GM12878 (cell line): ENCODE measurements at regions not wholly inside any gene's neighbourhood (a gene's known extent, or its start where the extent isn't known, plus 50 kb on each side); places are given as distances from the start of the nearest gene placed in this dataset.

Experiments used
- ASH2L ChIP-seq: fragments of 300-600, 200-600 bp; sonication (generic); IDR thresholded peaks from 2 replicates; pipeline ENCODE4 v1.6.1; 2017; ENCODE audit warnings: low read depth, mild to moderate bottlenecking, borderline replicate concordance
- GABPA ChIP-seq: IDR thresholded peaks from 2 replicates; pipeline ENCODE4 v1.6.1; 2014; ENCODE audit warnings: antibody characterized with exemption, low read depth, mild to moderate bottlenecking, inconsistent platforms
- MYC ChIP-seq: IDR thresholded peaks from 2 replicates; pipeline ENCODE4 v1.6.1; 2011; ENCODE audit warnings: mild to moderate bottlenecking, low read length, moderate library complexity, inconsistent platforms; ENCODE audit not compliant: insufficient read depth, insufficient replicate concordance, insufficient read length, severe bottlenecking
- NRF1 ChIP-seq: conservative IDR thresholded peaks from 2 replicates; pipeline ENCODE4 v1.6.1; 2011; ENCODE audit warnings: mild to moderate bottlenecking, low read depth, low read length, improper control_type of control experiment
- YY1 ChIP-seq: IDR thresholded peaks from 2 replicates; pipeline ENCODE4 v1.6.1; 2011; ENCODE audit warnings: low read depth, mild to moderate bottlenecking, low read length
- ZZZ3 ChIP-seq: IDR thresholded peaks from 2 replicates; pipeline ENCODE4 v1.6.1; 2011; ENCODE audit warnings: low read depth; ENCODE audit not compliant: control insufficient read depth, insufficient read length
- TF ChIP-seq, protein P1 (sequence below): fragments of 450-650 bp; formaldehyde crosslinking; IDR thresholded peaks from 2 replicates; pipeline ENCODE4 v1.4.0; 2022; ENCODE audit warnings: mild to moderate bottlenecking, moderate library complexity
- TF ChIP-seq, protein P2 (sequence below): IDR thresholded peaks from 2 replicates; pipeline ENCODE4 v1.6.1; 2012; ENCODE audit warnings: low read length, inconsistent platforms
- TF ChIP-seq, protein P3 (sequence below): IDR thresholded peaks from 2 replicates; pipeline ENCODE4 v1.6.1; 2011; ENCODE audit warnings: borderline replicate concordance, low read depth, mild to moderate bottlenecking, moderate library complexity, low read length; ENCODE audit not compliant: insufficient read depth, poor library complexity, severe bottlenecking
- TF ChIP-seq, protein P4 (sequence below): fragments of 450-650 bp; IDR thresholded peaks from 2 replicates; pipeline ENCODE4 v1.6.1; 2017; ENCODE audit warnings: mild to moderate bottlenecking, moderate library complexity

DNA sequence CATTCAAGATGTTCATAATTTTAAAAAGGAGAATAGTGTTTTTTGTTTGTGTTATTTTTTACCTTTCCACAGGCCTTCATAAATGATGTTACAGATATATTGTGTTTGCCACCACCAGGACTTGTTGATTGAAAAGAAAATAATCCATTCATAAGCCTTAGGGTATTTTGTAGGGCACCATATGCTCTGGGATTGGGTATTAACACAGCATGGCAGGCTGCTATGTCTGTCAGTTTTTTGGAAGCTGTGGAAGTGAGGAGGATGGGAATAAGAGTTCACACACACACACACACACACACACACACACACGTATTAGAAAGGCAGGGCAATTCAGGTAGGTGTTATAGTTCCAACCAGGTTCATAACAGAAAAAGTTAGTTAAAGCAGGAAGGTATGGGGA is 237.9 kb downstream of the HDGFL1 start (continued):
- TF ChIP-seq, protein P1, sequence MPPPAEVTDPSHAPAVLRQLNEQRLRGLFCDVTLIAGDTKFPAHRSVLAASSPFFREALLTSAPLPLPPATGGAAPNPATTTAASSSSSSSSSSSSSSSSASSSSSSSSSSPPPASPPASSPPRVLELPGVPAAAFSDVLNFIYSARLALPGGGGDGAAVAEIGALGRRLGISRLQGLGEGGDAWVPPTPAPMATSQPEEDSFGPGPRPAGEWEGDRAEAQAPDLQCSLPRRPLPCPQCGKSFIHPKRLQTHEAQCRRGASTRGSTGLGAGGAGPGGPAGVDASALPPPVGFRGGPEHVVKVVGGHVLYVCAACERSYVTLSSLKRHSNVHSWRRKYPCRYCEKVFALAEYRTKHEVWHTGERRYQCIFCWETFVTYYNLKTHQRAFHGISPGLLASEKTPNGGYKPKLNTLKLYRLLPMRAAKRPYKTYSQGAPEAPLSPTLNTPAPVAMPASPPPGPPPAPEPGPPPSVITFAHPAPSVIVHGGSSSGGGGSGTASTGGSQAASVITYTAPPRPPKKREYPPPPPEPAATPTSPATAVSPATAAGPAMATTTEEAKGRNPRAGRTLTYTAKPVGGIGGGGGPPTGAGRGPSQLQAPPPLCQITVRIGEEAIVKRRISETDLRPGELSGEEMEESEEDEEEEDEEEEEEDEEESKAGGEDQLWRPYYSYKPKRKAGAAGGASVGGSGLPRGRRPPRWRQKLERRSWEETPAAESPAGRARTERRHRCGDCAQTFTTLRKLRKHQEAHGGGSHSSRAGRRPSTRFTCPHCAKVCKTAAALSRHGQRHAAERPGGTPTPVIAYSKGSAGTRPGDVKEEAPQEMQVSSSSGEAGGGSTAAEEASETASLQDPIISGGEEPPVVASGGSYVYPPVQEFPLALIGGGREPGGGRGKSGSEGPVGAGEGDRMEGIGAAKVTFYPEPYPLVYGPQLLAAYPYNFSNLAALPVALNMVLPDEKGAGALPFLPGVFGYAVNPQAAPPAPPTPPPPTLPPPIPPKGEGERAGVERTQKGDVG (CRISPR knock-in tag), result no peak
- no peak for TF ChIP-seq ASH2L
- TF ChIP-seq NRF1, result no peak
- no peak for TF ChIP-seq YY1
- TF ChIP-seq, protein P2, sequence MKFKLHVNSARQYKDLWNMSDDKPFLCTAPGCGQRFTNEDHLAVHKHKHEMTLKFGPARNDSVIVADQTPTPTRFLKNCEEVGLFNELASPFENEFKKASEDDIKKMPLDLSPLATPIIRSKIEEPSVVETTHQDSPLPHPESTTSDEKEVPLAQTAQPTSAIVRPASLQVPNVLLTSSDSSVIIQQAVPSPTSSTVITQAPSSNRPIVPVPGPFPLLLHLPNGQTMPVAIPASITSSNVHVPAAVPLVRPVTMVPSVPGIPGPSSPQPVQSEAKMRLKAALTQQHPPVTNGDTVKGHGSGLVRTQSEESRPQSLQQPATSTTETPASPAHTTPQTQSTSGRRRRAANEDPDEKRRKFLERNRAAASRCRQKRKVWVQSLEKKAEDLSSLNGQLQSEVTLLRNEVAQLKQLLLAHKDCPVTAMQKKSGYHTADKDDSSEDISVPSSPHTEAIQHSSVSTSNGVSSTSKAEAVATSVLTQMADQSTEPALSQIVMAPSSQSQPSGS, result no peak
- no peak for TF ChIP-seq ZZZ3
- no peak for TF ChIP-seq GABPA
- TF ChIP-seq, protein P3, sequence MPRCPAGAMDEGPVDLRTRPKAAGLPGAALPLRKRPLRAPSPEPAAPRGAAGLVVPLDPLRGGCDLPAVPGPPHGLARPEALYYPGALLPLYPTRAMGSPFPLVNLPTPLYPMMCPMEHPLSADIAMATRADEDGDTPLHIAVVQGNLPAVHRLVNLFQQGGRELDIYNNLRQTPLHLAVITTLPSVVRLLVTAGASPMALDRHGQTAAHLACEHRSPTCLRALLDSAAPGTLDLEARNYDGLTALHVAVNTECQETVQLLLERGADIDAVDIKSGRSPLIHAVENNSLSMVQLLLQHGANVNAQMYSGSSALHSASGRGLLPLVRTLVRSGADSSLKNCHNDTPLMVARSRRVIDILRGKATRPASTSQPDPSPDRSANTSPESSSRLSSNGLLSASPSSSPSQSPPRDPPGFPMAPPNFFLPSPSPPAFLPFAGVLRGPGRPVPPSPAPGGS, result no peak
- no peak for TF ChIP-seq MYC
- TF ChIP-seq, protein P4, sequence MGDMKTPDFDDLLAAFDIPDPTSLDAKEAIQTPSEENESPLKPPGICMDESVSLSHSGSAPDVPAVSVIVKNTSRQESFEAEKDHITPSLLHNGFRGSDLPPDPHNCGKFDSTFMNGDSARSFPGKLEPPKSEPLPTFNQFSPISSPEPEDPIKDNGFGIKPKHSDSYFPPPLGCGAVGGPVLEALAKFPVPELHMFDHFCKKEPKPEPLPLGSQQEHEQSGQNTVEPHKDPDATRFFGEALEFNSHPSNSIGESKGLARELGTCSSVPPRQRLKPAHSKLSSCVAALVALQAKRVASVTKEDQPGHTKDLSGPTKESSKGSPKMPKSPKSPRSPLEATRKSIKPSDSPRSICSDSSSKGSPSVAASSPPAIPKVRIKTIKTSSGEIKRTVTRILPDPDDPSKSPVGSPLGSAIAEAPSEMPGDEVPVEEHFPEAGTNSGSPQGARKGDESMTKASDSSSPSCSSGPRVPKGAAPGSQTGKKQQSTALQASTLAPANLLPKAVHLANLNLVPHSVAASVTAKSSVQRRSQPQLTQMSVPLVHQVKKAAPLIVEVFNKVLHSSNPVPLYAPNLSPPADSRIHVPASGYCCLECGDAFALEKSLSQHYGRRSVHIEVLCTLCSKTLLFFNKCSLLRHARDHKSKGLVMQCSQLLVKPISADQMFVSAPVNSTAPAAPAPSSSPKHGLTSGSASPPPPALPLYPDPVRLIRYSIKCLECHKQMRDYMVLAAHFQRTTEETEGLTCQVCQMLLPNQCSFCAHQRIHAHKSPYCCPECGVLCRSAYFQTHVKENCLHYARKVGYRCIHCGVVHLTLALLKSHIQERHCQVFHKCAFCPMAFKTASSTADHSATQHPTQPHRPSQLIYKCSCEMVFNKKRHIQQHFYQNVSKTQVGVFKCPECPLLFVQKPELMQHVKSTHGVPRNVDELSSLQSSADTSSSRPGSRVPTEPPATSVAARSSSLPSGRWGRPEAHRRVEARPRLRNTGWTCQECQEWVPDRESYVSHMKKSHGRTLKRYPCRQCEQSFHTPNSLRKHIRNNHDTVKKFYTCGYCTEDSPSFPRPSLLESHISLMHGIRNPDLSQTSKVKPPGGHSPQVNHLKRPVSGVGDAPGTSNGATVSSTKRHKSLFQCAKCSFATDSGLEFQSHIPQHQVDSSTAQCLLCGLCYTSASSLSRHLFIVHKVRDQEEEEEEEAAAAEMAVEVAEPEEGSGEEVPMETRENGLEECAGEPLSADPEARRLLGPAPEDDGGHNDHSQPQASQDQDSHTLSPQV, result no peak
